ENCODE measurements at regions not wholly inside any gene's neighbourhood (a gene's known extent, or its start where the extent isn't known, plus 50 kb on each side); places are given as distances from the start of the nearest gene placed in this dataset.

- no peaks in the 10 kb centered on the region for H3K9me3 ChIP-seq
- H3K79me2 ChIP-seq (ENCODE audit: insufficient read depth), result no peaks in the 10 kb centered on the region
- no peak overlapping the region for H2AFZ ChIP-seq (ENCODE audit: low read depth)
- ChIA-PET POLR2A (no interaction called here), CTCF (no interaction called here)
- H3K4me2 ChIP-seq, result no peak overlapping the region
- DNase-seq, result no peak
- H3K4me1 ChIP-seq (ENCODE audit: control insufficient read depth in 1 of 2, insufficient read depth in 2 of 2, low read depth in 1 of 2, low read length in 1 of 2), result no peaks in the 10 kb centered on the region
- no peak overlapping the region for H3K9ac ChIP-seq
- TF ChIP-seq TEAD4 (IDR thresholded peaks at IDR 0.05; ENCODE audit: borderline replicate concordance, insufficient read depth), result no peak
- no peak for TF ChIP-seq TCF12 (IDR thresholded peaks at IDR 0.05)
- TF ChIP-seq, protein P1, sequence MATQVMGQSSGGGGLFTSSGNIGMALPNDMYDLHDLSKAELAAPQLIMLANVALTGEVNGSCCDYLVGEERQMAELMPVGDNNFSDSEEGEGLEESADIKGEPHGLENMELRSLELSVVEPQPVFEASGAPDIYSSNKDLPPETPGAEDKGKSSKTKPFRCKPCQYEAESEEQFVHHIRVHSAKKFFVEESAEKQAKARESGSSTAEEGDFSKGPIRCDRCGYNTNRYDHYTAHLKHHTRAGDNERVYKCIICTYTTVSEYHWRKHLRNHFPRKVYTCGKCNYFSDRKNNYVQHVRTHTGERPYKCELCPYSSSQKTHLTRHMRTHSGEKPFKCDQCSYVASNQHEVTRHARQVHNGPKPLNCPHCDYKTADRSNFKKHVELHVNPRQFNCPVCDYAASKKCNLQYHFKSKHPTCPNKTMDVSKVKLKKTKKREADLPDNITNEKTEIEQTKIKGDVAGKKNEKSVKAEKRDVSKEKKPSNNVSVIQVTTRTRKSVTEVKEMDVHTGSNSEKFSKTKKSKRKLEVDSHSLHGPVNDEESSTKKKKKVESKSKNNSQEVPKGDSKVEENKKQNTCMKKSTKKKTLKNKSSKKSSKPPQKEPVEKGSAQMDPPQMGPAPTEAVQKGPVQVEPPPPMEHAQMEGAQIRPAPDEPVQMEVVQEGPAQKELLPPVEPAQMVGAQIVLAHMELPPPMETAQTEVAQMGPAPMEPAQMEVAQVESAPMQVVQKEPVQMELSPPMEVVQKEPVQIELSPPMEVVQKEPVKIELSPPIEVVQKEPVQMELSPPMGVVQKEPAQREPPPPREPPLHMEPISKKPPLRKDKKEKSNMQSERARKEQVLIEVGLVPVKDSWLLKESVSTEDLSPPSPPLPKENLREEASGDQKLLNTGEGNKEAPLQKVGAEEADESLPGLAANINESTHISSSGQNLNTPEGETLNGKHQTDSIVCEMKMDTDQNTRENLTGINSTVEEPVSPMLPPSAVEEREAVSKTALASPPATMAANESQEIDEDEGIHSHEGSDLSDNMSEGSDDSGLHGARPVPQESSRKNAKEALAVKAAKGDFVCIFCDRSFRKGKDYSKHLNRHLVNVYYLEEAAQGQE (IDR thresholded peaks at IDR 0.05; ENCODE audit: low read depth, low read length), result no peak
- TF ChIP-seq SIN3A (IDR thresholded peaks at IDR 0.05; ENCODE audit: borderline replicate concordance, low read depth, low read length), result no peak
- no peak for TF ChIP-seq RXRA (IDR thresholded peaks at IDR 0.05; ENCODE audit: borderline replicate concordance, low read depth)
- no peak for TF ChIP-seq GATA2 (CRISPR knock-in tag; IDR thresholded peaks at IDR 0.05)
- no peak for TF ChIP-seq FOXM1 (IDR thresholded peaks at IDR 0.05; ENCODE audit: low read depth)
- no peak for TF ChIP-seq RAD21 (IDR thresholded peaks at IDR 0.05; ENCODE audit: low read length)
- TF ChIP-seq RFX5 (IDR thresholded peaks at IDR 0.05; ENCODE audit: low read length), result no peak
- TF ChIP-seq SMC3 (IDR thresholded peaks at IDR 0.05; ENCODE audit: low read depth, low read length), result no peak
- no peak for TF ChIP-seq ELF1 (IDR thresholded peaks at IDR 0.05)
- no peak for TF ChIP-seq FOXJ3 (CRISPR knock-in tag; IDR thresholded peaks at IDR 0.05)
- TF ChIP-seq, protein P2, sequence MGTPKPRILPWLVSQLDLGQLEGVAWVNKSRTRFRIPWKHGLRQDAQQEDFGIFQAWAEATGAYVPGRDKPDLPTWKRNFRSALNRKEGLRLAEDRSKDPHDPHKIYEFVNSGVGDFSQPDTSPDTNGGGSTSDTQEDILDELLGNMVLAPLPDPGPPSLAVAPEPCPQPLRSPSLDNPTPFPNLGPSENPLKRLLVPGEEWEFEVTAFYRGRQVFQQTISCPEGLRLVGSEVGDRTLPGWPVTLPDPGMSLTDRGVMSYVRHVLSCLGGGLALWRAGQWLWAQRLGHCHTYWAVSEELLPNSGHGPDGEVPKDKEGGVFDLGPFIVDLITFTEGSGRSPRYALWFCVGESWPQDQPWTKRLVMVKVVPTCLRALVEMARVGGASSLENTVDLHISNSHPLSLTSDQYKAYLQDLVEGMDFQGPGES (IDR thresholded peaks at IDR 0.05; ENCODE audit: low read depth, low read length), result no peak
- no peak for TF ChIP-seq MEF2A (IDR thresholded peaks at IDR 0.05; ENCODE audit: borderline replicate concordance, low read depth)
- no peak for TF ChIP-seq EP300 (IDR thresholded peaks at IDR 0.05; ENCODE audit: borderline replicate concordance in 1 of 2, low read depth in 1 of 2, low read length in 1 of 2)
- no peak for TF ChIP-seq NFIC (IDR thresholded peaks at IDR 0.05; ENCODE audit: borderline replicate concordance)
- H3K36me3 ChIP-seq (replicated peaks in 1 of 2; ENCODE audit: control insufficient read depth in 1 of 2, insufficient read depth in 2 of 2, low read length in 1 of 2), result no peaks in the 10 kb centered on the region
- WGBS (ENCODE audit: low lambda C conversion rate), result 46% methylated on average over 19 of the region's 19 CpGs
- no peaks in the 10 kb centered on the region for H3F3A ChIP-seq (replicated peaks; ENCODE audit: insufficient read depth)
- H3K9me2 ChIP-seq, result no peaks in the 10 kb centered on the region
- H3K27ac ChIP-seq (ENCODE audit: low read depth in 2 of 2, low read length in 1 of 2), result no peak overlapping the region
- no peaks in the 10 kb centered on the region for H4K20me1 ChIP-seq (ENCODE audit: insufficient read depth)
- H3K4me3 ChIP-seq (ENCODE audit: low read depth in 2 of 2, low read length in 1 of 2), result no peak overlapping the region
- H3K27me3 ChIP-seq (ENCODE audit: insufficient read depth), result no peaks in the 10 kb centered on the region
These were observed 249.8 kb downstream of the ACKR3 start for GRCh38 chr2:236819275-236820002.
